HepG2 (cell line): ENCODE measurements at regions not wholly inside any gene's neighbourhood (a gene's known extent, or its start where the extent isn't known, plus 50 kb on each side); places are given as distances from the start of the nearest gene placed in this dataset.

ENCODE experiments used
- ATAC-seq: fragments of 200-7000 bp; cut with Tn5 transposase; 3 replicates; pipeline ENCODE4 v1.9.1; 2020; ENCODE audit warnings: mild to moderate bottlenecking, moderate library complexity
- BruUV-seq: library from RNA; stranded (reverse); fragments of 400-500 nt; replicated peaks from 2 replicates; lab custom pipeline; 2021; lab: Mats Ljungman, UMichigan
- CTCF ChIA-PET: fragments of 300-600 bp; formaldehyde crosslinking; extraction: SDS; loops from one replicate; lab custom pipeline; 2021; ENCODE audit warnings: low total read pairs, inconsistent platforms, low intra/inter-chr PET ratio; lab: Yijun Ruan, JAX
- POLR2A ChIA-PET: fragments of 350-600 bp; sonication (Branson Sonifier 250); formaldehyde crosslinking; loops from one replicate; lab custom pipeline; 2020; ENCODE audit warnings: antibody characterized with exemption, inconsistent platforms; lab: Yijun Ruan, JAX
- DNase-seq: peaks from one replicate; pipeline ENCODE4 v3.0.0-alpha.2; 2015; ENCODE audit warnings: low spot score
- FAIRE-seq: peaks from 3 replicates; lab custom pipeline; 2011; peaks lifted over from hg19 to GRCh38; lab: Jason Lieb, UNC
- H2AFZ ChIP-seq: one replicate; pipeline ENCODE4 v1.6.1; 2011; ENCODE audit warnings: low read length, inconsistent platforms
- H3K27ac ChIP-seq: fragments of 300-600 bp; 3 replicates; pipeline ENCODE4 v1.8.0; 2011; ENCODE audit warnings: mixed run types, mild to moderate bottlenecking, mixed read lengths, low read length, inconsistent platforms; ENCODE audit not compliant: insufficient read depth; ENCODE audit errors: extremely low read length
- H3K27me3 ChIP-seq, 2 experiments: fragments of 200-600 bp in 1 of 2; 2 replicates in 1 of 2; 3 replicates in 1 of 2; pipeline versions ENCODE4 v1.6.0 to v1.8.0; 2011; ENCODE audit warnings: low read length in 2 of 2, mild to moderate bottlenecking in 2 of 2, moderate library complexity in 2 of 2, inconsistent platforms in 1 of 2; ENCODE audit not compliant: insufficient read depth in 2 of 2, control insufficient read depth in 1 of 2
- H3K36me3 ChIP-seq, 2 experiments: fragments of 200-600 bp in 1 of 2; replicated peaks in 1 of 2; 2 replicates in 1 of 2; 3 replicates in 1 of 2; pipeline versions ENCODE4 v1.5.1 to v1.8.0; 2011; ENCODE audit warnings: low read length in 2 of 2, inconsistent platforms in 1 of 2; ENCODE audit not compliant: insufficient read depth in 2 of 2, control insufficient read depth in 1 of 2
- H3K4me1 ChIP-seq: 2 replicates; pipeline ENCODE4 v1.5.1; 2012; ENCODE audit warnings: low read length, inconsistent platforms; ENCODE audit not compliant: insufficient read depth
- H3K4me2 ChIP-seq: 2 replicates; pipeline ENCODE4 v1.6.0; 2011; ENCODE audit warnings: low read depth, low read length, inconsistent platforms
- H3K4me3 ChIP-seq, 3 experiments: fragments of 200-600 bp in 1 of 3; sonication (generic), shearing (Covaris generic) in 1 of 3; replicated peaks in 1 of 3; 2 replicates each; pipeline ENCODE4 v1.5.1; 2011 to 2016; ENCODE audit warnings: low read length in 3 of 3, inconsistent platforms in 2 of 3, low read depth in 2 of 3, mild to moderate bottlenecking in 2 of 3, control low read depth in 1 of 3, mixed read lengths in 1 of 3; ENCODE audit not compliant: insufficient read depth in 1 of 3
- H3K79me2 ChIP-seq: one replicate; pipeline ENCODE4 v1.6.1; 2011; ENCODE audit warnings: low read length, inconsistent platforms; ENCODE audit not compliant: insufficient read depth
- H3K9ac ChIP-seq: 2 replicates; pipeline ENCODE4 v1.6.0; 2011; ENCODE audit warnings: mild to moderate bottlenecking, low read depth, low read length, inconsistent platforms; ENCODE audit not compliant: insufficient read depth
- H3K9me3 ChIP-seq: 2 replicates; pipeline ENCODE4 v1.5.1; 2012; ENCODE audit warnings: mild to moderate bottlenecking, low read length
- H4K20me1 ChIP-seq: 2 replicates; pipeline ENCODE4 v1.6.0; 2011; ENCODE audit warnings: inconsistent platforms, mild to moderate bottlenecking, low read length, moderate library complexity; ENCODE audit not compliant: insufficient read depth
- ATM ChIP-seq: fragments of 450-650 bp; IDR thresholded peaks from 2 replicates; pipeline ENCODE4 v1.7.1; 2017; ENCODE audit warnings: mild to moderate bottlenecking, borderline replicate concordance
- BHLHE40 ChIP-seq: IDR thresholded peaks from 2 replicates; pipeline ENCODE4 v1.6.1; 2011; ENCODE audit warnings: low read length, improper control_type of control experiment
- MED13 ChIP-seq: sonication (generic); formaldehyde crosslinking; IDR thresholded peaks from 2 replicates; pipeline ENCODE4 v1.5.0; 2020; ENCODE audit warnings: missing genetic modification reagents
- MED8 ChIP-seq: sonication (generic); formaldehyde crosslinking; IDR thresholded peaks from 2 replicates; pipeline ENCODE4 v1.8.1; 2023; ENCODE audit warnings: mild to moderate bottlenecking, missing genetic modification reagents; ENCODE audit not compliant: insufficient replicate concordance
- MIER3 ChIP-seq: IDR thresholded peaks from 2 replicates; pipeline ENCODE4 v1.6.1; 2016; ENCODE audit warnings: missing compliant biosample characterization, borderline replicate concordance
- RXRB ChIP-seq: IDR thresholded peaks from 2 replicates; pipeline ENCODE4 v1.6.1; 2016; ENCODE audit warnings: borderline replicate concordance, missing genetic modification reagents, missing compliant biosample characterization
- SOX5 ChIP-seq: IDR thresholded peaks from 2 replicates; pipeline ENCODE4 v1.6.1; 2016; ENCODE audit warnings: borderline replicate concordance
- ZC3H4 ChIP-seq: sonication (generic); formaldehyde crosslinking; IDR thresholded peaks from 2 replicates; pipeline ENCODE4 v1.4.0; 2020; ENCODE audit warnings: missing genetic modification reagents, borderline replicate concordance
- ZNF225 ChIP-seq: sonication (generic); formaldehyde crosslinking; IDR thresholded peaks from 2 replicates; pipeline ENCODE4 v1.4.0; 2020; ENCODE audit warnings: mild to moderate bottlenecking, missing genetic modification reagents
- ZNF629 ChIP-seq: sonication (generic); formaldehyde crosslinking; conservative IDR thresholded peaks from 2 replicates; pipeline ENCODE4 v1.5.0; 2020; ENCODE audit warnings: missing genetic modification reagents
- ZNF816 ChIP-seq: sonication (generic); formaldehyde crosslinking; IDR thresholded peaks from 2 replicates; pipeline ENCODE4 v1.8.0; 2022; ENCODE audit warnings: missing genetic modification reagents, mild to moderate bottlenecking, borderline replicate concordance
- ZSCAN30 ChIP-seq: sonication (generic); formaldehyde crosslinking; IDR thresholded peaks from 2 replicates; pipeline ENCODE4 v1.5.0; 2020; ENCODE audit warnings: mild to moderate bottlenecking, missing genetic modification reagents
- WGBS: methylation state at CpG from one replicate; pipeline ENCODE4 v1.1.6; 2017; ENCODE audit warnings: low lambda C conversion rate; 5-methylcytosine and 5-hydroxymethylcytosine counted together
- in situ Hi-C: cut with HindIII; loops from 2 replicates; pipeline ENCODE4 v1.10.0; 2017; ENCODE audit warnings: low pct_unique_long_range_greater_than_20kb; ENCODE audit not compliant: extremely low pct_ligation_motif_present
- intact Hi-C: fragments of 100-400 bp; cut with micrococcal nuclease; formaldehyde crosslinking; loops from one replicate; pipeline ENCODE4 v1.10.0; 2022; ENCODE audit not compliant: unreplicated experiment
- TF ChIP-seq, protein P1 (sequence below): sonication (generic); formaldehyde crosslinking; IDR thresholded peaks from 2 replicates; pipeline ENCODE4 v1.5.0; 2020; ENCODE audit warnings: missing genetic modification reagents, mild to moderate bottlenecking, borderline replicate concordance

DNA sequence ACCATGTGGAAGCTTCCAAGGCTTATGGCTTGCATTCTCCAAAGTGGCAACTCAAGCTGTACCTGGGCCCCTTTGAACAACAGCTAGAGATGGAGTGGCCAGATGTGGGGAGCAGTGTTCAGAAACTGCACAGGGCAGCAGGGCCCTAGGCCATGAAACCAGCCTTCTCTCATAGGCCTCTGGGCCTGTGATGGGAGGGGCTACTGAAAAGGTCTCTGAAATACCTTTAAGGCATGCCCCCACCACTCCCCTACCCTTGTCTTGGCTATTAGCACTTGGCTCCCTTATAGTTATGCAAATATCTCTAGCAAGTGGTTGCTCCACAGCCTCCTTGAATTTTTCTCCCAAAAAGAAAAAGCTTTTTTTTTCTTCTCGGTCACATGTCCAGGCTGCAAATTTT is 1014.6 kb downstream of the DTWD2 start:
- H3K4me3 ChIP-seq, result no peak overlapping the region
- no peak for ATAC-seq
- no TSS peak for BruUV-seq
- intact Hi-C loops, result no loop called here
- no peak overlapping the region for H2AFZ ChIP-seq
- no peak overlapping the region for H3K4me2 ChIP-seq
- TF ChIP-seq ZNF816 (CRISPR knock-in tag), result no peak
- TF ChIP-seq BHLHE40, result no peak
- no peak for TF ChIP-seq ZNF629 (CRISPR knock-in tag)
- TF ChIP-seq ATM, result no peak
- no peak for TF ChIP-seq ZNF225 (CRISPR knock-in tag)
- no peak for TF ChIP-seq RXRB (CRISPR knock-in tag)
- TF ChIP-seq ZSCAN30 (CRISPR knock-in tag), result no peak
- TF ChIP-seq MIER3 (CRISPR knock-in tag), result no peak
- TF ChIP-seq MED8 (CRISPR knock-in tag), result no peak
- no peak for TF ChIP-seq SOX5 (CRISPR knock-in tag)
- TF ChIP-seq, protein P1, sequence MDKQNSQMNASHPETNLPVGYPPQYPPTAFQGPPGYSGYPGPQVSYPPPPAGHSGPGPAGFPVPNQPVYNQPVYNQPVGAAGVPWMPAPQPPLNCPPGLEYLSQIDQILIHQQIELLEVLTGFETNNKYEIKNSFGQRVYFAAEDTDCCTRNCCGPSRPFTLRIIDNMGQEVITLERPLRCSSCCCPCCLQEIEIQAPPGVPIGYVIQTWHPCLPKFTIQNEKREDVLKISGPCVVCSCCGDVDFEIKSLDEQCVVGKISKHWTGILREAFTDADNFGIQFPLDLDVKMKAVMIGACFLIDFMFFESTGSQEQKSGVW (CRISPR knock-in tag), result no peak
- no peak for TF ChIP-seq ZC3H4 (CRISPR knock-in tag)
- no peak for TF ChIP-seq MED13 (CRISPR knock-in tag)
- TF ChIP-seq, all 625 proteins: peak for 0
- Histone ChIP-seq H4K20me1 (no peaks in the 10 kb centered on the region), H3K9me3 (no peaks in the 10 kb centered on the region), H3K27ac (no peak overlapping the region), H3K27me3 (no peaks in the 10 kb centered on the region), H3K9ac (no peak overlapping the region), H3K36me3 (no peaks in the 10 kb centered on the region), H3K79me2 (no peaks in the 10 kb centered on the region), H3K4me1 (no peaks in the 10 kb centered on the region)
- 0% methylated on average over 1 of the region's 1 CpG for WGBS
- in situ Hi-C loops, result no loop called here
- ChIA-PET POLR2A (no interaction called here), CTCF (no interaction called here)
- DNase-seq (no peak), FAIRE-seq (no peak)
